Stimulated activated CD8-positive, alpha-beta memory T cell treated with anti-CD3 and anti-CD28 coated beads, Interleukin-4, amount 100 ng/mL, for 48 hours (primary cell): ENCODE measurements at regions not wholly inside any gene's neighbourhood (a gene's known extent, or its start where the extent isn't known, plus 50 kb on each side); places are given as distances from the start of the nearest gene placed in this dataset.

Experiments used
- DNase-seq: peaks from one replicate; pipeline ENCODE4 v3.0.0-alpha.2; 2020

GRCh38 chr13:64028551-64028950 is 2612.9 kb upstream of the PCDH20 start:
- DNase-seq, result no peak

GRCh38 chr13:64020126-64020525 is 2604.5 kb upstream of the PCDH20 start:
- no peak for DNase-seq

DNA sequence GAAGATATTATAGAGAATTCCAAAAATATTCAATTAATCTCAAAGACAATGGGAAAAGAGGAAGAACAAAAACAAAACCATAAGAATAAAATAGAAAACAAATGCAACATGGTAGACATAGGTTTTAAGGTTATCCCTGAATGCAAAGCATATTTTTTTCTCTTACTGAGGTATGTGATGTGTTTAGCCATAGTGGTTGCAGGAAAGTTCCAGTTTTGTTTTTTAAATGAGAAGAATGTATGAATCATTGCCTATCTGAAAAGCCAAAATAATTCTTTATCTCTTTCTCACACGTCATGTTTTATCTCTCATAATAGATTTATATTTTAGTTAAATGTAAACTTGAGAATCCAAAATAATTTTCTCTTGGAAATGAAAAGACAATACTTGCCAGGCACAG is 2591.7 kb upstream of the PCDH20 start:
- no peak for DNase-seq

GRCh38 chr13:64000321-64000720 is 2584.7 kb upstream of the PCDH20 start:
- DNase-seq, result no peak

DNA sequence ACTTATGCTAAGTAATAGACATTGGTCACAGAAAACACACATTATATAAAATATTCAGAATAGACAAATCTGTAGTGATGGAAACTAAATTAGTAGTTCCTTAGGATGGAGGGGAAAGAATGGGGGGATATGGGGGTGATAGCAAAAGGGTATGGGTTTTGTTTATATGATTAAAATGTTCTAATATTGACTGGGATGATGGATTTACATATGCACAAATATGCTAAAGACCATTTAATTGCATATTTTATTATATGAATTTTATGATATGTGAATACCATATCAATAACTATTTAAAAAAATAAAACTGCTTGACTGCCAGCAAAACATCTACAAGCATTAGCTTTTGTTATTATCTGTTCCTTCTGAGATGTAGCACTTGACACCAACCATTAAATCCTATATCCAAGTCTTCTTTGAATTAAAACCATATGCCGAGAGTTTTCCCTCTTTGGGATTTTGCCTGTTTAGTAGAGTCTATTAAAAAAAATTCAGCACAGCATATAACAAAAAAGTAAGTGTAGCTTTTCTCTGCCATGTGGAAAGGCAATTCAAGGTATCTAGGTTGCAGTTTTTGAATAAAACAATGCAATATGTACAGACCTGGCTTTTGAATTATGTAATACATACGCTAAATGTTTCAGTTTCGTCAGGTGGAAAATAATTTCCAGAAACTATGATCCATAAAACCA is 2584.1 kb upstream of the PCDH20 start:
- DNase-seq, result no peak

GRCh38 chr13:63983366-63983765 is 2567.7 kb upstream of the PCDH20 start:
- DNase-seq, result no peak

GRCh38 chr13:63979951-63980350 is 2564.3 kb upstream of the PCDH20 start:
- no peak for DNase-seq

DNA sequence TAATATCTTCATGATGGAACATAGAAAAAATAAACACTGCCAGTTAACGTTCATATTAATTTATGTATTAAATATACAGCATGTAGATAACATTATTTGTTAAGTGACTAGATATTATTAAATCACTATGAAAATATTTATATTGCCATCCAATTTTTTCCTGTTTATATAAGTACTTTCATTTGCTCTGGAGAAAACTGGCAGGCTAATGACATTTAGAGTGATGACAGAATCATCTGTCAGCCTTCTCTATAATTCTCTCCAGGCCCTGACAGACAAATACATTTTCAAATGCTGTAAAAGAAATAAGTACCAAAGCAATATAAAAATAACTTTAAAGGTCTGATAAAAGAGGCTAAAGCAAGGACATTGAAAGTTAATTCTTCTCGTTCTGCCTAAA is 2556.7 kb upstream of the PCDH20 start:
- no peak for DNase-seq

GRCh38 chr13:63954683-63955082 is 2539.0 kb upstream of the PCDH20 start:
- no peak for DNase-seq

DNA sequence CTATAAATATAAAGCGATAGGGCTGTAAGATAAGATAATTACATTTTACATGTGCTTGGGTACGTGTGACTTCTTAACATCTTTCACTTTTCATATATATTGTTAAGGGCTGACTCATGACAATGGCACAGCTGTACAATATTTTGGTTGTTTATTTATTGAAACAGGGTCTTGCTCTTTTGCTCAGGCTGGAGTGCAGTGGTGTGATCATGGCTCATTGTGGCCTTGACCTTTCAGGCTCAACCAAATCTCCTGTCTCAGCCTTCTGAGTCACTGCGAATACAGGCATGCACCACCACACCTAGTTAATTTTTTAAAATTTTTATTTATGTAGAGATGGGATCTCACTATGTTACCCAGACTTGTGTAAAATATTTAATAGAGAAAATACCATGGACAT is 2532.4 kb upstream of the PCDH20 start:
- no peak for DNase-seq

DNA sequence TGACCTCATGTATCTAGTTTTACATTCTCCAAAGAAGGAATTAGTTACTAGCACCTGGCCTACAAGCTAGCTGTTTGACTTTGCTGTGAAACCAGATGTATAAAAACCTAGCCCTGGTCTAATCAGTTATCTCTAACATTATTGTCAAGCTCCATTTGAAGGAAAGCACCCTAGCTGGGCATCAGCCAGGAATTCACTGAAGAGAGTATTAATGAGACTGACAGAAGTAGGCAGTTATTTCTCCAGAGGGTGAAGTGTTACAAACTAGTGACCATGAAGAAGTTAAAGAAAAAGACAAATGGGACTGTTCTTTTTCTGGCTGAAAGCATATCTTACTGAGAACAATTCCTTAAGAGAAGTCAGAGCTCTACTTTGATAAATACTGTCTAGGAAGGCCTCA is 2529.3 kb upstream of the PCDH20 start:
- no peak for DNase-seq

- no peak for DNase-seq
Measured at GRCh38 chr13:63942372-63942771, 2526.7 kb upstream of the PCDH20 start.

DNA sequence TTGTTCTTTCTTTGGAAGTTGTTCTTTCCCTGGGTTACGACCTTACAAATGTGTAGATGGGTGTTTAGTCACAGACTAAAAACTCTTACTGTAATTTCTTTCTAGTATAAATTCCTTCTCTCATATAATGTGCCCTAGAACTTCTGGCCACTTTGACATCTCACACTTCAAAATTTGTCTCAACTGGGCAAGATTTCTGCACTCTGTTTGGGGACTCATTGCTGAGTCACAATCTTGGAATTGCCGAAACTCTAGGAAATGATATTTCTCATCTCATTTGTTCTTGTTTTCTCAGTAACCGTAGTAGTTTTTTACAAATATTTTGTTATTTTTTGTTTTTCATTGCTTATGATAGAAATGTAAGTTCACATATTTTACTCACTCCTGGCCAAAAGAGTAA is 2523.2 kb upstream of the PCDH20 start:
- DNase-seq, result no peak

- no peak for DNase-seq
Measured at GRCh38 chr13:63910511-63910910, 2494.9 kb upstream of the PCDH20 start.

GRCh38 chr13:63909726-63910375 is 2494.2 kb upstream of the PCDH20 start:
- DNase-seq, result no peak

GRCh38 chr13:63902141-63902540 is 2486.5 kb upstream of the PCDH20 start:
- no peak for DNase-seq

- no peak for DNase-seq
Measured at GRCh38 chr13:63901630-63902029, 2486.0 kb upstream of the PCDH20 start.

GRCh38 chr13:63900406-63900805 is 2484.8 kb upstream of the PCDH20 start:
- DNase-seq, result no peak

DNA sequence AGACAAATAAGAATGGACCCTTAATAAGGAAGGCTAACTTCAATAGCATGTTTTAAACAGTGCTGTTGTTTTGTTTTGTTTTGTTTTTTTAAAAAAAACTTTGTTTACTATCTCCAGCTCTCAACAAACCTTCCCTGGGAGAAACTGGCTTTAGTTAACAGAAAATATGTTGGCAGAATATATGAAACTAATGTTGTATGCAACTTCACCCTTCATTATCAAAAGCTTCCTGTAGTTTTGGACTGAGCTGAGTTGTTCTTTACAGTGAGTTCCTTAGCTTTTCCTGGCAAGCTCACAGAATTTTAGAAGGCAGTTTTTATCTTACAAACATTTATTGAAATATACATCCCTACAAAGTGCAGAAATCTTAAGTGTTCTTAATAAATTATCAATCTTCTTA is 2480.7 kb upstream of the PCDH20 start:
- DNase-seq, result no peak

- DNase-seq, result no peak
Measured at GRCh38 chr13:63882052-63882451, 2466.4 kb upstream of the PCDH20 start.

DNA sequence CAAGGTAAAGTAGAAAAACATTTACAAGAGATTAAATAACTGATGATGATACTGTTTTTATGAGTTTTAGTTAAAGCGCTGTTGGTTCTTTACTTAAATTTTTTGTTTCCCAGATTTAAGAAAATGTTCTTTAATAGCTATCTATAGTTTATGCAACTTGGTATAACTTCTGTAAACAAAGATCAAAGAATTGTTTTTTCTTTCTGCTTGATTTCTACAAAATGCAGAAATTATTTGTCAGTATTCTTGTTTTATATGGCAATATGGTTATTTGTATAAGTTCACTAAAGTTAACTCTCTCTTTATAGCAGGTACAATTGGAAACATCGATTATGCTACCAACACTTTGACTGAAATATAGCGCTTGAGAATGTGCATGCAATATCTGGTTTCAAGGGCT is 2465.1 kb upstream of the PCDH20 start:
- DNase-seq, result no peak

DNA sequence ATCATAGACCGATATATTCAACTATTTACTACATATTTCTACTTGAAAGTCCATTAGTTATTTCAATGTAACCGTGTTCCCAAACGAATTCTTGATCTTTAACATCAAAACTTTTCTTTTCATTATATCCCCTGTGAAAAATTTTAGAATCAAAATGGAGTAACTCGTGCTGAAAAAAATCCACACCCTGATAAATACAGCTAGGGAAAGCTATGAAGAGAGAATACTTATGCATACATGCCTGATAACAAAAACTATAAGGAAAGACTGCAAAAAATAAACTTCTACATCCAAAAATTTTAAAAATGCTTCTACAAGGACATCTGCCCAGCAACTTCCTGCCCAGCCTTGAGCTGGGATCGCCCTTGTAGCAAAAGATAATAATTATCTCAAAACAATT is 2458.3 kb upstream of the PCDH20 start:
- no peak for DNase-seq

DNA sequence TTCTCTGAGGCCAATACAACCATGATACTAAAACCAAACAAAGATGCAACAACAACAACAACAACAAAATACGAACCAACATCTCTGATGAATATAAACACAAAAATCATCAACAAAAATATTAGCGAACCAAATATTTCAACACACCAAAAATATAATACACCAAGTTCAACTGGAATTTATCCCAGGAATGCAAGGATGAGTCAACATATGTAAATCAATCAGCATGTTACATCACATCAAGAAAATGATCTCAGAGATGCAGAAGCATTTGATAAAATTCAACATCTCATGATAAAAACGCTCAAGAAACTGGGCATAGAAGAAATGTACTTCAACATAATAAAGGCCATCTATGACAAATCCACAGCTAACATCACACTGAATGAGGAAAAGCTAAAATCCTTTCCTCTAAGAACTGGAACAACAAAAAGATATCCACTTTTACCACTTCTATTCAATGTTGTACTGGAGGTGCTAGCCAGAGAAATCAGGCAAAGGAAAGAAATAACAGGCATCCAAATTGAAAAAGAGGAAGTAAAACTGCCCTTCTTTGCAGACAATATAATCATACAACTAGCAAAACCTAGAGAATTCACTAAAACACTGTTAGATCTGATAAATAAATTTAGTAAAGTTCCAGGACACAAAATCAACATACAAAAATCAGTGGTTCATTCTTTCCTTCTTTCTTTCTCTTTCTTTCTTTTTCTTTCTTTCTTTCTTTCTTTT is 2448.7 kb upstream of the PCDH20 start:
- no peak for DNase-seq

DNA sequence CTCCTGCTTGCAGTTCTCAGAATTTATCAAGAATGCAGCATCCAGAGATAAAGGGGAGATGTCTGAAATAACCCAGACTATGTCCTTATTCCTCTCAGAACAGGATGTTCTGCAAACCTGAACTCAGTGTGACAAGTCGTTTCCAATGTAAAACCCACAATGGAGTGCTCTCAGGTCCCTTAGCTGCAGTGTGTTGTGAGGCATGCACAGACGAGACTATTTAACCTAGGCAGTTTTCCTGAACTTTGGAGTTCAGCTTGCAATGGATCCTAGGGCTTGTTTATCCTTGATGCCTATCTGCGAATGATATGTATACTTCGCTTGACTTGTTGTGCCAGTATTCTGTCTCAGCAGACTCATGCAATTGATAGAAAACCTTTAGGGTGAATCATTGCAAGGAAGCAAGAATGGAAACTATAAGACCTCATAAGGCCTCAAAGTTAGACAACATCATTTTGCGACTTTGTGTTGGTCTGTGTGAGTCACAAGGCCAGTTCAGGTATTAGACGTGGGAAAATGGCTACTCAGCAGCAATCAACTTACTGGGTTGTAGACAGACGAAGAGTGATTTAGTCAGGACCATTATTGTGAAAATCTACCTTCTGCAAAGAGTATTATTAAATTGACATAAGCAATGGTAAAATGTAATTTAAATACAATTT is 2439.9 kb upstream of the PCDH20 start:
- DNase-seq, result no peak
